ENCODE measurements at regions not wholly inside any gene's neighbourhood (a gene's known extent, or its start where the extent isn't known, plus 50 kb on each side); places are given as distances from the start of the nearest gene placed in this dataset.

DNA sequence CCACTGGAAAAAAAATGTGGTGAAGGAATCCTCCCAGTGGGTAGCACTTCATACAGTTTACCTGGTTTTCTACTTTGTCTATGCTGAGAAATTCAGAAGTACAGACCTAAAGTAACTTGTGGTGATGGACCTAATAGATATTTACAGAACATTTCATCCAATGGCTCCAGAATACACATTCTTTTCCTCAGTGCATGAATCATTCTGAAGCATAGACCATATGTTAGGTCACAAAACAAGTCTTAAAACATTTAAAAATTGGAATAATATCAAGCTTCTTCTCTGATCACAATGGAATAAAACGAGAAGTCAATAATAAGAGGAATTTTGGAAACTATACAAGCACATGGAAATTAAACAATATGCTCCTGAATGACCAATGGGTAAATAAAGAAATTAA, 450.1 kb upstream of the INTU start:
- in situ Hi-C loops (cut with MboI) (no loop called here), intact Hi-C loops (cut with micrococcal nuclease; ENCODE audit: unreplicated experiment) (no loop called here)
- no peaks in the 10 kb centered on the region for H3K36me3 ChIP-seq (ENCODE audit: control insufficient read depth in 2 of 2, insufficient read depth in 2 of 2, low read length in 1 of 2)
- ChIA-PET SMC1A (ENCODE audit: uncharacterized antibody, unreplicated experiment) (interaction anchor here (1.5 kb wide), 1 partner anchor 31 kb away, joined by 5 read pairs; no protein-coding TSS in a partner anchor), CTCF (no interaction called here), RAD21 (ENCODE audit: unreplicated experiment) (no interaction called here), POLR2A (no interaction called here)
- H3K4me3 ChIP-seq = no peak overlapping the region
- H3K79me2 ChIP-seq (ENCODE audit: control insufficient read depth, insufficient read depth, low read length) = no peaks in the 10 kb centered on the region
- DNase-seq (ENCODE audit: low read depth, low spot score) (no peak), FAIRE-seq (no peak), ATAC-seq (no peak)
- H3K9ac ChIP-seq (ENCODE audit: control insufficient read depth, insufficient read depth, low read length) = no peak overlapping the region
- H3K27me3 ChIP-seq (replicated peaks in 1 of 2; ENCODE audit: control insufficient read depth in 2 of 2, insufficient read depth in 2 of 2, low read length in 1 of 2) = no peaks in the 10 kb centered on the region
- WGBS (ENCODE audit: insufficient coverage, insufficient replicate concordance, low lambda C conversion rate, missing lambda C conversion rate) = 4% methylated on average over 1 of the region's 1 CpG
- no peak overlapping the region for H3K4me2 ChIP-seq (ENCODE audit: control insufficient read depth, insufficient read depth)
- no peak overlapping the region for H3K27ac ChIP-seq (ENCODE audit: control insufficient read depth, insufficient read depth)
- H3K4me1 ChIP-seq (ENCODE audit: control insufficient read depth, insufficient read depth, low read length) = no peaks in the 10 kb centered on the region
- H3K9me3 ChIP-seq (replicated peaks; ENCODE audit: control insufficient read depth, insufficient read depth, low read length) = no peaks in the 10 kb centered on the region
- H4K20me1 ChIP-seq (ENCODE audit: control insufficient read depth, insufficient read depth) = no peaks in the 10 kb centered on the region
- no TSS peak for BruUV-seq (replicated peaks)
- no peak overlapping the region for H2AFZ ChIP-seq (ENCODE audit: control insufficient read depth, low read depth, low read length)
- TF ChIP-seq FOXM1 (IDR thresholded peaks at IDR 0.05; ENCODE audit: low read depth, low read length) = no peak
- no peak for TF ChIP-seq RB1 (IDR thresholded peaks at IDR 0.05; ENCODE audit: borderline replicate concordance)
- no peak for TF ChIP-seq EP300 (IDR thresholded peaks at IDR 0.05; ENCODE audit: borderline replicate concordance in 1 of 2, control insufficient read depth in 1 of 2, low read depth in 2 of 2, low read length in 2 of 2)
- TF ChIP-seq, protein P1, sequence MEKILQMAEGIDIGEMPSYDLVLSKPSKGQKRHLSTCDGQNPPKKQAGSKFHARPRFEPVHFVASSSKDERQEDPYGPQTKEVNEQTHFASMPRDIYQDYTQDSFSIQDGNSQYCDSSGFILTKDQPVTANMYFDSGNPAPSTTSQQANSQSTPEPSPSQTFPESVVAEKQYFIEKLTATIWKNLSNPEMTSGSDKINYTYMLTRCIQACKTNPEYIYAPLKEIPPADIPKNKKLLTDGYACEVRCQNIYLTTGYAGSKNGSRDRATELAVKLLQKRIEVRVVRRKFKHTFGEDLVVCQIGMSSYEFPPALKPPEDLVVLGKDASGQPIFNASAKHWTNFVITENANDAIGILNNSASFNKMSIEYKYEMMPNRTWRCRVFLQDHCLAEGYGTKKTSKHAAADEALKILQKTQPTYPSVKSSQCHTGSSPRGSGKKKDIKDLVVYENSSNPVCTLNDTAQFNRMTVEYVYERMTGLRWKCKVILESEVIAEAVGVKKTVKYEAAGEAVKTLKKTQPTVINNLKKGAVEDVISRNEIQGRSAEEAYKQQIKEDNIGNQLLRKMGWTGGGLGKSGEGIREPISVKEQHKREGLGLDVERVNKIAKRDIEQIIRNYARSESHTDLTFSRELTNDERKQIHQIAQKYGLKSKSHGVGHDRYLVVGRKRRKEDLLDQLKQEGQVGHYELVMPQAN (conservative IDR thresholded peaks at IDR 0.05) = no peak
- TF ChIP-seq TCF12 (IDR thresholded peaks at IDR 0.05; ENCODE audit: low read depth, low read length) = no peak
- TF ChIP-seq, protein P2, sequence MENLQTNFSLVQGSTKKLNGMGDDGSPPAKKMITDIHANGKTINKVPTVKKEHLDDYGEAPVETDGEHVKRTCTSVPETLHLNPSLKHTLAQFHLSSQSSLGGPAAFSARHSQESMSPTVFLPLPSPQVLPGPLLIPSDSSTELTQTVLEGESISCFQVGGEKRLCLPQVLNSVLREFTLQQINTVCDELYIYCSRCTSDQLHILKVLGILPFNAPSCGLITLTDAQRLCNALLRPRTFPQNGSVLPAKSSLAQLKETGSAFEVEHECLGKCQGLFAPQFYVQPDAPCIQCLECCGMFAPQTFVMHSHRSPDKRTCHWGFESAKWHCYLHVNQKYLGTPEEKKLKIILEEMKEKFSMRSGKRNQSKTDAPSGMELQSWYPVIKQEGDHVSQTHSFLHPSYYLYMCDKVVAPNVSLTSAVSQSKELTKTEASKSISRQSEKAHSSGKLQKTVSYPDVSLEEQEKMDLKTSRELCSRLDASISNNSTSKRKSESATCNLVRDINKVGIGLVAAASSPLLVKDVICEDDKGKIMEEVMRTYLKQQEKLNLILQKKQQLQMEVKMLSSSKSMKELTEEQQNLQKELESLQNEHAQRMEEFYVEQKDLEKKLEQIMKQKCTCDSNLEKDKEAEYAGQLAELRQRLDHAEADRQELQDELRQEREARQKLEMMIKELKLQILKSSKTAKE (IDR thresholded peaks at IDR 0.05; ENCODE audit: low read depth, poor library complexity, severe bottlenecking) = no peak
- TF ChIP-seq, protein P3, sequence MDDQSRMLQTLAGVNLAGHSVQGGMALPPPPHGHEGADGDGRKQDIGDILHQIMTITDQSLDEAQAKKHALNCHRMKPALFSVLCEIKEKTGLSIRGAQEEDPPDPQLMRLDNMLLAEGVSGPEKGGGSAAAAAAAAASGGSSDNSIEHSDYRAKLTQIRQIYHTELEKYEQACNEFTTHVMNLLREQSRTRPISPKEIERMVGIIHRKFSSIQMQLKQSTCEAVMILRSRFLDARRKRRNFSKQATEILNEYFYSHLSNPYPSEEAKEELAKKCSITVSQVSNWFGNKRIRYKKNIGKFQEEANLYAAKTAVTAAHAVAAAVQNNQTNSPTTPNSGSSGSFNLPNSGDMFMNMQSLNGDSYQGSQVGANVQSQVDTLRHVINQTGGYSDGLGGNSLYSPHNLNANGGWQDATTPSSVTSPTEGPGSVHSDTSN (IDR thresholded peaks at IDR 0.05; ENCODE audit: insufficient replicate concordance, low read depth, low read length) = no peak
- no peak for TF ChIP-seq HCFC1 (IDR thresholded peaks at IDR 0.05; ENCODE audit: low read length)
- TF ChIP-seq NFXL1 (IDR thresholded peaks at IDR 0.05; ENCODE audit: borderline replicate concordance) = no peak
- no peak for TF ChIP-seq KDM1A (IDR thresholded peaks at IDR 0.05; ENCODE audit: borderline replicate concordance)
- TF ChIP-seq KAT2A (conservative IDR thresholded peaks at IDR 0.05; ENCODE audit: control insufficient read depth, low read depth, low read length) = no peak
- TF ChIP-seq SPI1 (IDR thresholded peaks at IDR 0.05; ENCODE audit: borderline replicate concordance, insufficient read depth, low read depth, low read length) = no peak
- no peak for TF ChIP-seq TARDBP (IDR thresholded peaks at IDR 0.05; ENCODE audit: borderline replicate concordance)
- no peak for TF ChIP-seq MTA3 (IDR thresholded peaks at IDR 0.05; ENCODE audit: borderline replicate concordance, low read length)
- TF ChIP-seq PAX8 (IDR thresholded peaks at IDR 0.05) = no peak
- TF ChIP-seq, protein P4, sequence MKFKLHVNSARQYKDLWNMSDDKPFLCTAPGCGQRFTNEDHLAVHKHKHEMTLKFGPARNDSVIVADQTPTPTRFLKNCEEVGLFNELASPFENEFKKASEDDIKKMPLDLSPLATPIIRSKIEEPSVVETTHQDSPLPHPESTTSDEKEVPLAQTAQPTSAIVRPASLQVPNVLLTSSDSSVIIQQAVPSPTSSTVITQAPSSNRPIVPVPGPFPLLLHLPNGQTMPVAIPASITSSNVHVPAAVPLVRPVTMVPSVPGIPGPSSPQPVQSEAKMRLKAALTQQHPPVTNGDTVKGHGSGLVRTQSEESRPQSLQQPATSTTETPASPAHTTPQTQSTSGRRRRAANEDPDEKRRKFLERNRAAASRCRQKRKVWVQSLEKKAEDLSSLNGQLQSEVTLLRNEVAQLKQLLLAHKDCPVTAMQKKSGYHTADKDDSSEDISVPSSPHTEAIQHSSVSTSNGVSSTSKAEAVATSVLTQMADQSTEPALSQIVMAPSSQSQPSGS (IDR thresholded peaks at IDR 0.05; ENCODE audit: low read length) = no peak
- no peak for TF ChIP-seq ZNF384 (IDR thresholded peaks at IDR 0.05; ENCODE audit: borderline replicate concordance, low read depth, low read length)
- TF ChIP-seq CREM (IDR thresholded peaks at IDR 0.05; ENCODE audit: low read depth) = no peak
